AG09309 (cell line): ENCODE measurements at regions not wholly inside any gene's neighbourhood (a gene's known extent, or its start where the extent isn't known, plus 50 kb on each side); places are given as distances from the start of the nearest gene placed in this dataset.

Source experiments
- DNase-seq: peaks from one replicate; pipeline ENCODE4 v3.0.0-alpha.2; 2010; ENCODE audit warnings: low read depth
- H3K4me3 ChIP-seq: 2 replicates; pipeline ENCODE4 v1.5.1; 2011; ENCODE audit warnings: mild to moderate bottlenecking, low read depth, low read length, moderate library complexity; ENCODE audit not compliant: control insufficient read depth
- CTCF ChIP-seq: IDR thresholded peaks from 2 replicates; pipeline ENCODE4 v1.5.1; 2011; ENCODE audit warnings: mild to moderate bottlenecking, low read depth, low read length, inconsistent platforms; ENCODE audit not compliant: insufficient read depth, control insufficient read depth; ENCODE audit errors: missing control alignments

GRCh38 chr4:32334759-32335158, 1614.6 kb downstream of the PCDH7 start:
- no peak overlapping the region for H3K4me3 ChIP-seq
- no peak for TF ChIP-seq CTCF
- no peak for DNase-seq

GRCh38 chr4:32337403-32337802, 1617.2 kb downstream of the PCDH7 start:
- no peak for TF ChIP-seq CTCF
- no peak overlapping the region for H3K4me3 ChIP-seq
- DNase-seq, result no peak

GRCh38 chr4:32340591-32340990, 1620.4 kb downstream of the PCDH7 start:
- H3K4me3 ChIP-seq, result no peak overlapping the region
- DNase-seq, result no peak
- no peak for TF ChIP-seq CTCF

GRCh38 chr4:32341342-32341741, 1621.2 kb downstream of the PCDH7 start:
- DNase-seq, result no peak
- TF ChIP-seq CTCF, result no peak
- H3K4me3 ChIP-seq, result no peak overlapping the region

- no peak overlapping the region for H3K4me3 ChIP-seq
- no peak for TF ChIP-seq CTCF
These were observed 1621.9 kb downstream of the PCDH7 start for GRCh38 chr4:32342054-32342453.

GRCh38 chr4:32349026-32349425, 1628.9 kb downstream of the PCDH7 start:
- no peak for DNase-seq
- no peak overlapping the region for H3K4me3 ChIP-seq
- no peak for TF ChIP-seq CTCF

More at GRCh38 chr4:32342054-32342453, 1621.9 kb downstream of the PCDH7 start:
- DNase-seq, result no peak

GRCh38 chr4:32374206-32374605, 1654.0 kb downstream of the PCDH7 start:
- no peak for DNase-seq
- H3K4me3 ChIP-seq, result no peak overlapping the region
- no peak for TF ChIP-seq CTCF
